KMS-11 (cell line): ENCODE measurements at regions not wholly inside any gene's neighbourhood (a gene's known extent, or its start where the extent isn't known, plus 50 kb on each side); places are given as distances from the start of the nearest gene placed in this dataset.
"Not testable (repeated sequence)": the region's sequence is repeated elsewhere in the genome, so short reads cannot be mapped to it uniquely, and the experiment has no call there.

ENCODE experiments used
- H2AFZ ChIP-seq: fragments of 200-600 bp; sonication (generic); 2 replicates; pipeline ENCODE4 v1.6.1; 2016; ENCODE audit warnings: antibody characterized with exemption, mixed run types, low read depth
- H3K27ac ChIP-seq: fragments of 200-600 bp; sonication (generic); 2 replicates; pipeline ENCODE4 v1.6.1; 2016; ENCODE audit warnings: mild to moderate bottlenecking, mixed run types
- H3K27me3 ChIP-seq: fragments of 200-600 bp; sonication (generic); 2 replicates; pipeline ENCODE4 v1.6.1; 2017; ENCODE audit warnings: mild to moderate bottlenecking, low read depth, mixed run types, moderate library complexity; ENCODE audit not compliant: insufficient read depth
- H3K36me3 ChIP-seq: fragments of 200-600 bp; sonication (generic); 2 replicates; pipeline ENCODE4 v1.6.1; 2017; ENCODE audit warnings: mild to moderate bottlenecking, mixed run types; ENCODE audit not compliant: insufficient read depth
- H3K4me1 ChIP-seq: fragments of 200-600 bp; sonication (generic); 2 replicates; pipeline ENCODE4 v1.6.1; 2016; ENCODE audit warnings: mild to moderate bottlenecking, low read depth, mixed run types; ENCODE audit not compliant: poor library complexity, severe bottlenecking
- H3K4me2 ChIP-seq: fragments of 200-600 bp; sonication (generic); 2 replicates; pipeline ENCODE4 v1.7.0; 2016; ENCODE audit warnings: mild to moderate bottlenecking, mixed run types
- H3K4me3 ChIP-seq: fragments of 200-600 bp; sonication (generic); IDR thresholded peaks from 2 replicates; pipeline ENCODE4 v1.6.1; 2017; ENCODE audit warnings: low read depth, low read length, mixed read lengths; ENCODE audit not compliant: insufficient read depth
- H3K79me2 ChIP-seq: fragments of 200-600 bp; sonication (generic); 2 replicates; pipeline ENCODE4 v1.6.1; 2016; ENCODE audit warnings: low read depth, mixed run types; ENCODE audit not compliant: insufficient read depth
- H3K9ac ChIP-seq: fragments of 200-600 bp; sonication (generic); 2 replicates; pipeline ENCODE4 v1.6.1; 2016; ENCODE audit warnings: mild to moderate bottlenecking, mixed run types
- H4K20me1 ChIP-seq: fragments of 200-600 bp; sonication (generic); 2 replicates; pipeline ENCODE4 v1.6.1; 2016; ENCODE audit warnings: mild to moderate bottlenecking, mixed run types; ENCODE audit not compliant: insufficient read depth
- CTCF ChIP-seq: fragments of 200-600 bp; sonication (generic); conservative IDR thresholded peaks from 2 replicates; pipeline ENCODE4 v1.6.1; 2017; ENCODE audit warnings: low read depth, mild to moderate bottlenecking, antibody characterized with exemption, low read length, moderate library complexity, mixed read lengths

GRCh38 chr5:1732945-1733344 lies 66.7 kb downstream of the MRPL36 start:
- H3K36me3 ChIP-seq = no peaks in the 10 kb centered on the region
- H3K9ac ChIP-seq = no peak overlapping the region
- no peak overlapping the region for H3K4me3 ChIP-seq
- no peak overlapping the region for H3K27ac ChIP-seq
- H3K4me1 ChIP-seq = no peaks in the 10 kb centered on the region
- H3K27me3 ChIP-seq = no peaks in the 10 kb centered on the region
- H2AFZ ChIP-seq = no peak overlapping the region
- TF ChIP-seq CTCF = no peak
- no peaks in the 10 kb centered on the region for H3K79me2 ChIP-seq
- H3K4me2 ChIP-seq = no peak overlapping the region
- no peaks in the 10 kb centered on the region for H4K20me1 ChIP-seq

GRCh38 chr5:1732238-1732941 lies 67.2 kb downstream of the MRPL36 start:
- no peak for TF ChIP-seq CTCF
- Histone ChIP-seq H3K27ac (no peak overlapping the region), H3K27me3 (no peaks in the 10 kb centered on the region), H3K4me3 (no peak overlapping the region), H3K4me2 (no peak overlapping the region), H3K9ac (no peak overlapping the region), H3K36me3 (no peaks in the 10 kb centered on the region), H2AFZ (no peak overlapping the region), H4K20me1 (no peaks in the 10 kb centered on the region), H3K4me1 (no peaks in the 10 kb centered on the region), H3K79me2 (no peaks in the 10 kb centered on the region)

GRCh38 chr5:1731855-1732237 lies 67.8 kb downstream of the MRPL36 start:
- H3K9ac ChIP-seq, H3K27me3 ChIP-seq: not testable (repeated sequence)

GRCh38 chr5:1731091-1731639 lies 68.5 kb downstream of the MRPL36 start:
- Histone ChIP-seq H3K9ac (no peak overlapping the region), H3K79me2 (no peaks in the 10 kb centered on the region), H3K4me3 (no peak overlapping the region), H3K36me3 (no peaks in the 10 kb centered on the region), H4K20me1 (no peaks in the 10 kb centered on the region), H3K27me3 (no peaks in the 10 kb centered on the region), H2AFZ (no peak overlapping the region), H3K27ac (no peak overlapping the region), H3K4me1 (no peaks in the 10 kb centered on the region), H3K4me2 (no peak overlapping the region)
- TF ChIP-seq CTCF = no peak

More at GRCh38 chr5:1731855-1732237, 67.8 kb downstream of the MRPL36 start:
- H3K27ac ChIP-seq, H3K4me2 ChIP-seq, H3K4me3 ChIP-seq, H3K79me2 ChIP-seq, H2AFZ ChIP-seq, H3K4me1 ChIP-seq, H4K20me1 ChIP-seq, H3K36me3 ChIP-seq: not testable (repeated sequence)

GRCh38 chr5:1730487-1730847 lies 69.2 kb downstream of the MRPL36 start:
- Histone ChIP-seq H3K79me2 (no peaks in the 10 kb centered on the region), H3K4me3 (no peak overlapping the region), H3K4me1 (no peaks in the 10 kb centered on the region), H3K27ac (no peak overlapping the region), H3K27me3 (no peaks in the 10 kb centered on the region), H4K20me1 (no peaks in the 10 kb centered on the region), H2AFZ (no peak overlapping the region), H3K4me2 (no peak overlapping the region), H3K36me3 (no peaks in the 10 kb centered on the region), H3K9ac (no peak overlapping the region)
- TF ChIP-seq CTCF = no peak
